SK-N-SH (cell line): ENCODE measurements at regions not wholly inside any gene's neighbourhood (a gene's known extent, or its start where the extent isn't known, plus 50 kb on each side); places are given as distances from the start of the nearest gene placed in this dataset.

Experiments
- CTCF ChIA-PET: fragments of 300-600, 350-600 bp; formaldehyde crosslinking; extraction: SDS; loops from one replicate; lab custom pipeline; 2021; lab: Yijun Ruan, JAX
- POLR2A ChIA-PET: fragments of 350-600 bp; sonication (Branson Sonifier 250); formaldehyde crosslinking; extraction: SDS; loops from one replicate; lab custom pipeline; 2020; ENCODE audit warnings: antibody characterized with exemption, inconsistent platforms; lab: Yijun Ruan, JAX
- DNase-seq: peaks from one replicate; pipeline ENCODE4 v3.0.0; 2012
- H2AFZ ChIP-seq: fragments of 200-600 bp; sonication (generic); 2 replicates; pipeline ENCODE4 v1.8.1; 2016; ENCODE audit warnings: antibody characterized with exemption, mild to moderate bottlenecking, low read depth
- H3F3A ChIP-seq: fragments of 200-600 bp; sonication (generic); replicated peaks from 2 replicates; pipeline ENCODE3; 2016; ENCODE audit warnings: antibody characterized with exemption, mild to moderate bottlenecking; ENCODE audit not compliant: insufficient read depth
- H3K27ac ChIP-seq, 2 experiments: fragments of 200-500 bp in 1 of 2; fragments of 200-600 bp in 1 of 2; sonication (Bioruptor generic) in 1 of 2; sonication (generic), shearing (Covaris generic) in 1 of 2; 2 replicates each; pipeline versions ENCODE4 v1.5.1 to v1.6.1; 2014 to 2016; ENCODE audit warnings: low read depth in 2 of 2, inconsistent platforms in 1 of 2, low read length in 1 of 2, mild to moderate bottlenecking in 1 of 2, mixed read lengths in 1 of 2
- H3K27me3 ChIP-seq: fragments of 200-600 bp; sonication (generic), shearing (Covaris generic); 2 replicates; pipeline ENCODE4 v1.6.1; 2016; ENCODE audit warnings: mixed run types; ENCODE audit not compliant: insufficient read depth
- H3K36me3 ChIP-seq, 2 experiments: fragments of 200-500 bp in 1 of 2; fragments of 200-600 bp in 1 of 2; sonication (Bioruptor generic) in 1 of 2; sonication (generic) in 1 of 2; replicated peaks in 1 of 2; 2 replicates each; pipeline versions ENCODE3 to v1.5.1; 2014 to 2016; ENCODE audit warnings: low read length in 1 of 2, mild to moderate bottlenecking in 1 of 2; ENCODE audit not compliant: insufficient read depth in 2 of 2, control insufficient read depth in 1 of 2
- H3K4me1 ChIP-seq, 2 experiments: fragments of 200-500 bp in 1 of 2; fragments of 200-600 bp in 1 of 2; sonication (Bioruptor generic) in 1 of 2; sonication (generic), shearing (Covaris generic) in 1 of 2; 2 replicates each; pipeline versions ENCODE4 v1.5.1 to v1.6.1; 2014 to 2016; ENCODE audit warnings: low read depth in 1 of 2, low read length in 1 of 2, mixed run types in 1 of 2; ENCODE audit not compliant: insufficient read depth in 2 of 2, control insufficient read depth in 1 of 2
- H3K4me2 ChIP-seq: fragments of 200-600 bp; sonication (generic), shearing (Covaris generic); 2 replicates; pipeline ENCODE4 v1.6.1; 2017; ENCODE audit warnings: mixed run types
- H3K4me3 ChIP-seq, 2 experiments: fragments of 200-500 bp in 1 of 2; fragments of 200-600 bp in 1 of 2; sonication (Bioruptor generic) in 1 of 2; sonication (generic), shearing (Covaris generic) in 1 of 2; 2 replicates each; pipeline versions ENCODE4 v1.5.1 to v1.8.1; 2014 to 2016; ENCODE audit warnings: low read depth in 2 of 2, inconsistent platforms in 1 of 2, low read length in 1 of 2, mild to moderate bottlenecking in 1 of 2, mixed read lengths in 1 of 2, moderate library complexity in 1 of 2
- H3K79me2 ChIP-seq: fragments of 200-600 bp; sonication (generic); 2 replicates; pipeline ENCODE4 v1.8.1; 2017; ENCODE audit warnings: mild to moderate bottlenecking; ENCODE audit not compliant: insufficient read depth
- H3K9ac ChIP-seq: fragments of 200-600 bp; sonication (generic); 2 replicates; pipeline ENCODE4 v1.6.1; 2017; ENCODE audit warnings: mixed run types
- H3K9me2 ChIP-seq: fragments of 200-600 bp; sonication (generic); 2 replicates; pipeline ENCODE4 v1.6.1; 2017; ENCODE audit warnings: mixed run types
- H3K9me3 ChIP-seq: fragments of 200-600 bp; sonication (generic); 2 replicates; pipeline ENCODE4 v1.6.1; 2017; ENCODE audit warnings: mixed run types, mild to moderate bottlenecking, moderate library complexity
- H4K20me1 ChIP-seq: fragments of 200-600 bp; sonication (generic); 2 replicates; pipeline ENCODE4 v1.6.1; 2017; ENCODE audit warnings: mild to moderate bottlenecking, mixed run types; ENCODE audit not compliant: insufficient read depth
- ELF1 ChIP-seq: IDR thresholded peaks from 2 replicates; pipeline ENCODE4 v1.4.0; 2012
- FOXJ3 ChIP-seq: sonication (generic); formaldehyde crosslinking; IDR thresholded peaks from 2 replicates; pipeline ENCODE4 v1.5.1; 2020; ENCODE audit warnings: mild to moderate bottlenecking, missing genetic modification reagents
- GABPA ChIP-seq: IDR thresholded peaks from 2 replicates; pipeline ENCODE4 v1.4.0; 2012; ENCODE audit warnings: low read depth, mild to moderate bottlenecking
- GATA2 ChIP-seq: sonication (generic); formaldehyde crosslinking; IDR thresholded peaks from 2 replicates; pipeline ENCODE4 v1.5.0; 2020; ENCODE audit warnings: mild to moderate bottlenecking, missing genetic modification reagents
- MXI1 ChIP-seq: IDR thresholded peaks from 2 replicates; pipeline ENCODE4 v1.6.1; 2012; ENCODE audit warnings: mild to moderate bottlenecking, low read depth, low read length, improper control_type of control experiment
- NRF1 ChIP-seq: IDR thresholded peaks from 2 replicates; pipeline ENCODE4 v1.6.1; 2012; ENCODE audit warnings: low read depth, mild to moderate bottlenecking, low read length
- PBX3 ChIP-seq: IDR thresholded peaks from 2 replicates; pipeline ENCODE4; 2012
- RXRA ChIP-seq: IDR thresholded peaks from 2 replicates; pipeline ENCODE4 v1.4.0; 2012; ENCODE audit warnings: low read depth, mild to moderate bottlenecking, borderline replicate concordance
- SMC3 ChIP-seq: IDR thresholded peaks from 2 replicates; pipeline ENCODE4 v1.6.1; 2012; ENCODE audit warnings: low read depth, low read length, improper control_type of control experiment
- WGBS: methylation state at CpG from one replicate; pipeline ENCODE4 v1.1.6; 2017; ENCODE audit warnings: low lambda C conversion rate; 5-methylcytosine and 5-hydroxymethylcytosine counted together
- TF ChIP-seq, protein P1 (sequence below): fragments of 200-600 bp; sonication (generic); IDR thresholded peaks from 2 replicates; pipeline ENCODE4 v1.6.1; 2017; ENCODE audit warnings: antibody characterized with exemption, mild to moderate bottlenecking, moderate library complexity
- TF ChIP-seq, protein P2 (sequence below): IDR thresholded peaks from 2 replicates; pipeline ENCODE4 v1.4.0; 2012; ENCODE audit warnings: low read depth
- TF ChIP-seq, protein P3 (sequence below): IDR thresholded peaks from 2 replicates; pipeline ENCODE4 v1.4.0; 2012; ENCODE audit warnings: low read depth, borderline replicate concordance

GRCh38 chr2:62381656-62382055 is 124.3 kb downstream of the TMEM17 start (continued):
- TF ChIP-seq RXRA = no peak
- TF ChIP-seq FOXJ3 (CRISPR knock-in tag) = no peak
- no peak for TF ChIP-seq GABPA

GRCh38 chr2:62379566-62379965 is 126.4 kb downstream of the TMEM17 start:
- WGBS = 79% methylated on average over 2 of the region's 2 CpGs
- H3K27me3 ChIP-seq = no peaks in the 10 kb centered on the region
- no peak overlapping the region for H3K9ac ChIP-seq
- no peaks in the 10 kb centered on the region for H3K9me2 ChIP-seq
- H2AFZ ChIP-seq = no peak overlapping the region
- H3K4me2 ChIP-seq = no peak overlapping the region
- no peak overlapping the region for H3K27ac ChIP-seq
- H3K9me3 ChIP-seq = no peaks in the 10 kb centered on the region
- no peak for TF ChIP-seq NRF1
- no peak for TF ChIP-seq GABPA
- TF ChIP-seq ELF1 = no peak
- TF ChIP-seq, protein P1, sequence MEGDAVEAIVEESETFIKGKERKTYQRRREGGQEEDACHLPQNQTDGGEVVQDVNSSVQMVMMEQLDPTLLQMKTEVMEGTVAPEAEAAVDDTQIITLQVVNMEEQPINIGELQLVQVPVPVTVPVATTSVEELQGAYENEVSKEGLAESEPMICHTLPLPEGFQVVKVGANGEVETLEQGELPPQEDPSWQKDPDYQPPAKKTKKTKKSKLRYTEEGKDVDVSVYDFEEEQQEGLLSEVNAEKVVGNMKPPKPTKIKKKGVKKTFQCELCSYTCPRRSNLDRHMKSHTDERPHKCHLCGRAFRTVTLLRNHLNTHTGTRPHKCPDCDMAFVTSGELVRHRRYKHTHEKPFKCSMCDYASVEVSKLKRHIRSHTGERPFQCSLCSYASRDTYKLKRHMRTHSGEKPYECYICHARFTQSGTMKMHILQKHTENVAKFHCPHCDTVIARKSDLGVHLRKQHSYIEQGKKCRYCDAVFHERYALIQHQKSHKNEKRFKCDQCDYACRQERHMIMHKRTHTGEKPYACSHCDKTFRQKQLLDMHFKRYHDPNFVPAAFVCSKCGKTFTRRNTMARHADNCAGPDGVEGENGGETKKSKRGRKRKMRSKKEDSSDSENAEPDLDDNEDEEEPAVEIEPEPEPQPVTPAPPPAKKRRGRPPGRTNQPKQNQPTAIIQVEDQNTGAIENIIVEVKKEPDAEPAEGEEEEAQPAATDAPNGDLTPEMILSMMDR = no peak
- TF ChIP-seq, protein P2, sequence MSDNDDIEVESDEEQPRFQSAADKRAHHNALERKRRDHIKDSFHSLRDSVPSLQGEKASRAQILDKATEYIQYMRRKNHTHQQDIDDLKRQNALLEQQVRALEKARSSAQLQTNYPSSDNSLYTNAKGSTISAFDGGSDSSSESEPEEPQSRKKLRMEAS = no peak
- TF ChIP-seq MXI1 = no peak
- TF ChIP-seq SMC3 = no peak
- ChIA-PET POLR2A (no interaction called here), CTCF (no interaction called here)
- H3K79me2 ChIP-seq = no peaks in the 10 kb centered on the region
- no peaks in the 10 kb centered on the region for H4K20me1 ChIP-seq
- H3K36me3 ChIP-seq = no peaks in the 10 kb centered on the region
- no peaks in the 10 kb centered on the region for H3F3A ChIP-seq
- no peaks in the 10 kb centered on the region for H3K4me1 ChIP-seq
- H3K4me3 ChIP-seq = no peak overlapping the region
- DNase-seq = no peak

DNA sequence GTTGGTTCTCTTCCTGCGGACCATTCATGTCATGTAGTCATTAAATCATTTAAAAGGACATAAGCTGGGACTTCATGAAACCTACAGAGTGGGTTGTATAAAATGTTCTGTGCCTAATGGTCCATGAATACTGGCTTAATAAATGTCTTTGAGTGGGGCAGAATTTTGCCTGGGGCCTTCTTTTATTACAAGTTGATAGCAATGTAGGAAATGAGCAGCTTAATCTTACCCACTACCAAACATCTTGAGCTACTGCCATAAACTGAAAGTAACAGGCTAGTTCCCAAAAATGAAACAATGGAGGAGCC is 130.9 kb downstream of the TMEM17 start:
- no peak for TF ChIP-seq PBX3
- TF ChIP-seq, protein P3, sequence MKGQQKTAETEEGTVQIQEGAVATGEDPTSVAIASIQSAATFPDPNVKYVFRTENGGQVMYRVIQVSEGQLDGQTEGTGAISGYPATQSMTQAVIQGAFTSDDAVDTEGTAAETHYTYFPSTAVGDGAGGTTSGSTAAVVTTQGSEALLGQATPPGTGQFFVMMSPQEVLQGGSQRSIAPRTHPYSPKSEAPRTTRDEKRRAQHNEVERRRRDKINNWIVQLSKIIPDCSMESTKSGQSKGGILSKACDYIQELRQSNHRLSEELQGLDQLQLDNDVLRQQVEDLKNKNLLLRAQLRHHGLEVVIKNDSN = no peak
- no peak for TF ChIP-seq GATA2 (CRISPR knock-in tag)
- DNase-seq = no peak
- no peaks in the 10 kb centered on the region for H3K9me2 ChIP-seq
- WGBS = 44% methylated on average over 1 of the region's 1 CpG
- no peaks in the 10 kb centered on the region for H3K36me3 ChIP-seq
- no peak overlapping the region for H2AFZ ChIP-seq
- H3K27ac ChIP-seq = no peak overlapping the region
- no peaks in the 10 kb centered on the region for H3K27me3 ChIP-seq
- CTCF ChIA-PET = no interaction called here
- H3K4me1 ChIP-seq = peaks cover 0 to 2% of the 10 kb centered on the region in 2 experiments; a peak in 1 of 4 replicates
- POLR2A ChIA-PET = no interaction called here
- no peaks in the 10 kb centered on the region for H4K20me1 ChIP-seq
- no peak overlapping the region for H3K9ac ChIP-seq
- H3F3A ChIP-seq = no peaks in the 10 kb centered on the region
- H3K9me3 ChIP-seq = no peaks in the 10 kb centered on the region
- no peak overlapping the region for H3K4me2 ChIP-seq
- H3K79me2 ChIP-seq = no peaks in the 10 kb centered on the region
- no peak overlapping the region for H3K4me3 ChIP-seq
